ENCODE measurements at regions not wholly inside any gene's neighbourhood (a gene's known extent, or its start where the extent isn't known, plus 50 kb on each side); places are given as distances from the start of the nearest gene placed in this dataset.

DNA sequence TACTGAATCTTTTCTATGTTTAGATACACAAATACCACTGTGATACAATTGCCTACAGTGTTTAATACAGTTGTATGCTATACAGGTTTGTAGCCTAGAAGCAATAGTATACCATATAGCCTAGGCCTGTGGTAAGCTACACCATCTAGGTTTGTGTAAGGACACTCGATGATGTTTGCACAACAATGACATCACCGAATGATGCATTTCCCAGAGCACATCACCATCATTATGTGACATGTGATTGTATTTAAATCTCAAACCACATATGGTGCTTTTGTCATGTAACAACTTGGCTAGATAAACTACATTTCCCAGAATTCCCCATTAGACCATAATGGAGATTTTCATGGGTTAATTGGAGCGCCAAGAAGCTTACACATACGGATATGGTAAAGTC is 128.4 kb upstream of the CPNE8 start (continued):
- TF ChIP-seq ZSCAN4 (tag by site-specific recombination; IDR thresholded peaks at IDR 0.05) (no peak), ZNF24 (tag by site-specific recombination; IDR thresholded peaks at IDR 0.05) (0 out of 2 replicates have a peak, but pooled peaks have one; percentile 49), ZNF248 (tag by site-specific recombination; IDR thresholded peaks at IDR 0.05) (no peak), ZNF391 (tag by site-specific recombination; IDR thresholded peaks at IDR 0.05; ENCODE audit: borderline replicate concordance, low read depth) (no peak), YY2 (tag by site-specific recombination; IDR thresholded peaks at IDR 0.05) (0 out of 2 replicates have a peak, but pooled peaks have one; percentile 25), ZNF837 (tag by site-specific recombination; IDR thresholded peaks at IDR 0.05) (no peak), SALL2 (tag by site-specific recombination; IDR thresholded peaks at IDR 0.05; ENCODE audit: borderline replicate concordance) (no peak), ZNF239 (tag by site-specific recombination; IDR thresholded peaks at IDR 0.05) (no peak), ZNF362 (tag by site-specific recombination; IDR thresholded peaks at IDR 0.05) (no peak), ZFP41 (tag by site-specific recombination; IDR thresholded peaks at IDR 0.05; ENCODE audit: borderline replicate concordance) (no peak), ZNF658 (tag by site-specific recombination; IDR thresholded peaks at IDR 0.05) (no peak), ZFP3 (tag by site-specific recombination; IDR thresholded peaks at IDR 0.05; ENCODE audit: low read depth) (no peak), ZSCAN16 (tag by site-specific recombination; IDR thresholded peaks at IDR 0.05) (no peak), ZBTB17 (tag by site-specific recombination; IDR thresholded peaks at IDR 0.05) (peak; percentile 26; the same call in 1 of the 2 replicates), ZFP69B (tag by site-specific recombination; IDR thresholded peaks at IDR 0.05) (no peak), ZNF114 (tag by site-specific recombination; IDR thresholded peaks at IDR 0.05) (no peak), ZNF585B (tag by site-specific recombination; IDR thresholded peaks at IDR 0.05) (no peak), ZBTB21 (tag by site-specific recombination; IDR thresholded peaks at IDR 0.05) (peak; percentile 74), ZNF555 (tag by site-specific recombination; conservative IDR thresholded peaks at IDR 0.05) (no peak), ZNF529 (tag by site-specific recombination; IDR thresholded peaks at IDR 0.05; ENCODE audit: insufficient replicate concordance) (no peak), ZNF184 (tag by site-specific recombination; IDR thresholded peaks at IDR 0.05) (0 out of 2 replicates have a peak, but pooled peaks have one; percentile 21), PBX3 (CRISPR knock-in tag; IDR thresholded peaks at IDR 0.05) (no peak), ZSCAN23 (tag by site-specific recombination; IDR thresholded peaks at IDR 0.05) (no peak), SP3 (tag by site-specific recombination; IDR thresholded peaks at IDR 0.05) (no peak), KLF10 (tag by site-specific recombination; IDR thresholded peaks at IDR 0.05) (no peak), ZNF639 (tag by site-specific recombination; IDR thresholded peaks at IDR 0.05) (no peak), ZSCAN5A (tag by site-specific recombination; IDR thresholded peaks at IDR 0.05) (no peak), ZNF768 (tag by site-specific recombination; IDR thresholded peaks at IDR 0.05) (no peak)
- TF ChIP-seq, protein P1, sequence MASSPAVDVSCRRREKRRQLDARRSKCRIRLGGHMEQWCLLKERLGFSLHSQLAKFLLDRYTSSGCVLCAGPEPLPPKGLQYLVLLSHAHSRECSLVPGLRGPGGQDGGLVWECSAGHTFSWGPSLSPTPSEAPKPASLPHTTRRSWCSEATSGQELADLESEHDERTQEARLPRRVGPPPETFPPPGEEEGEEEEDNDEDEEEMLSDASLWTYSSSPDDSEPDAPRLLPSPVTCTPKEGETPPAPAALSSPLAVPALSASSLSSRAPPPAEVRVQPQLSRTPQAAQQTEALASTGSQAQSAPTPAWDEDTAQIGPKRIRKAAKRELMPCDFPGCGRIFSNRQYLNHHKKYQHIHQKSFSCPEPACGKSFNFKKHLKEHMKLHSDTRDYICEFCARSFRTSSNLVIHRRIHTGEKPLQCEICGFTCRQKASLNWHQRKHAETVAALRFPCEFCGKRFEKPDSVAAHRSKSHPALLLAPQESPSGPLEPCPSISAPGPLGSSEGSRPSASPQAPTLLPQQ (tag by site-specific recombination; IDR thresholded peaks at IDR 0.05): no peak
- TF ChIP-seq, protein P2, sequence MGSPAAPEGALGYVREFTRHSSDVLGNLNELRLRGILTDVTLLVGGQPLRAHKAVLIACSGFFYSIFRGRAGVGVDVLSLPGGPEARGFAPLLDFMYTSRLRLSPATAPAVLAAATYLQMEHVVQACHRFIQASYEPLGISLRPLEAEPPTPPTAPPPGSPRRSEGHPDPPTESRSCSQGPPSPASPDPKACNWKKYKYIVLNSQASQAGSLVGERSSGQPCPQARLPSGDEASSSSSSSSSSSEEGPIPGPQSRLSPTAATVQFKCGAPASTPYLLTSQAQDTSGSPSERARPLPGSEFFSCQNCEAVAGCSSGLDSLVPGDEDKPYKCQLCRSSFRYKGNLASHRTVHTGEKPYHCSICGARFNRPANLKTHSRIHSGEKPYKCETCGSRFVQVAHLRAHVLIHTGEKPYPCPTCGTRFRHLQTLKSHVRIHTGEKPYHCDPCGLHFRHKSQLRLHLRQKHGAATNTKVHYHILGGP (tag by site-specific recombination; IDR thresholded peaks at IDR 0.05): no peak
- TF ChIP-seq, protein P3, sequence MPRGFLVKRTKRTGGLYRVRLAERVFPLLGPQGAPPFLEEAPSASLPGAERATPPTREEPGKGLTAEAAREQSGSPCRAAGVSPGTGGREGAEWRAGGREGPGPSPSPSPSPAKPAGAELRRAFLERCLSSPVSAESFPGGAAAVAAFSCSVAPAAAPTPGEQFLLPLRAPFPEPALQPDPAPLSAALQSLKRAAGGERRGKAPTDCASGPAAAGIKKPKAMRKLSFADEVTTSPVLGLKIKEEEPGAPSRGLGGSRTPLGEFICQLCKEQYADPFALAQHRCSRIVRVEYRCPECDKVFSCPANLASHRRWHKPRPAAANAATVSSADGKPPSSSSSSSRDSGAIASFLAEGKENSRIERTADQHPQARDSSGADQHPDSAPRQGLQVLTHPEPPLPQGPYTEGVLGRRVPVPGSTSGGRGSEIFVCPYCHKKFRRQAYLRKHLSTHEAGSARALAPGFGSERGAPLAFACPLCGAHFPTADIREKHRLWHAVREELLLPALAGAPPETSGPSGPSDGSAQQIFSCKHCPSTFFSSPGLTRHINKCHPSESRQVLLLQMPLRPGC (tag by site-specific recombination; IDR thresholded peaks at IDR 0.05): 0 out of 2 replicates have a peak, but pooled peaks have one; percentile 32

Measured in HEK293 (cell line).